GM21381 (cell line): ENCODE measurements at regions not wholly inside any gene's neighbourhood (a gene's known extent, or its start where the extent isn't known, plus 50 kb on each side); places are given as distances from the start of the nearest gene placed in this dataset.
"Not testable (repeated sequence)": the region's sequence is repeated elsewhere in the genome, so short reads cannot be mapped to it uniquely, and the experiment has no call there.

Experiments
- ATAC-seq: cut with Tn5 transposase; IDR thresholded peaks from one replicate; pipeline ENCODE4 v1.9.1; 2021; ENCODE audit warnings: mild to moderate bottlenecking, moderate library complexity; ENCODE audit not compliant: unreplicated experiment

- ATAC-seq = no peak
These were observed 140.0 kb downstream of the NDUFA12 start for GRCh38 chr12:94863321-94864035.

GRCh38 chr12:94862421-94862820, 141.1 kb downstream of the NDUFA12 start:
- ATAC-seq = no peak

GRCh38 chr12:94856324-94856723, 147.2 kb downstream of the NDUFA12 start:
- no peak for ATAC-seq

- ATAC-seq = no peak
These were observed 147.6 kb downstream of the NDUFA12 start for GRCh38 chr12:94855853-94856252.

GRCh38 chr12:94851396-94852028, 152.0 kb downstream of the NDUFA12 start:
- ATAC-seq = no peak

GRCh38 chr12:94849411-94849976, 154.0 kb downstream of the NDUFA12 start:
- ATAC-seq = no peak

- no peak for ATAC-seq
These were observed 154.5 kb downstream of the NDUFA12 start for GRCh38 chr12:94848966-94849365.

- no peak for ATAC-seq
These were observed 158.4 kb downstream of the NDUFA12 start for GRCh38 chr12:94845110-94845509.

GRCh38 chr12:94844452-94844851, 159.0 kb downstream of the NDUFA12 start:
- ATAC-seq = no peak

- no peak for ATAC-seq
These were observed 161.4 kb downstream of the NDUFA12 start for GRCh38 chr12:94841904-94842610.

- ATAC-seq = no peak
These were observed 162.3 kb downstream of the NDUFA12 start for GRCh38 chr12:94841177-94841576.

- ATAC-seq = peak; percentile 78
These were observed 164.2 kb downstream of the NDUFA12 start for GRCh38 chr12:94839347-94839746.

GRCh38 chr12:94836952-94837670, 166.4 kb downstream of the NDUFA12 start:
- not testable (repeated sequence) for ATAC-seq

- ATAC-seq = no peak
These were observed 169.4 kb downstream of the NDUFA12 start for GRCh38 chr12:94834036-94834625.

- no peak for ATAC-seq
These were observed 170.5 kb downstream of the NDUFA12 start for GRCh38 chr12:94832780-94833681.

- no peak for ATAC-seq
These were observed 171.4 kb downstream of the NDUFA12 start for GRCh38 chr12:94832105-94832504.

- ATAC-seq = peak; percentile 92
These were observed 172.3 kb downstream of the NDUFA12 start for GRCh38 chr12:94831081-94831751.

GRCh38 chr12:94829552-94829951, 173.9 kb downstream of the NDUFA12 start:
- no peak for ATAC-seq

- no peak for ATAC-seq
These were observed 168.7 kb upstream of the TMCC3 start for GRCh38 chr12:94819011-94819410.
